GM18505 (cell line): ENCODE measurements at regions not wholly inside any gene's neighbourhood (a gene's known extent, or its start where the extent isn't known, plus 50 kb on each side); places are given as distances from the start of the nearest gene placed in this dataset.

ENCODE experiments used
- ATAC-seq: cut with Tn5 transposase; IDR thresholded peaks from one replicate; pipeline ENCODE4 v1.9.1; 2021; ENCODE audit not compliant: unreplicated experiment
- POLR2A ChIP-seq: IDR thresholded peaks from 4 replicates; pipeline ENCODE4 v1.6.1; 2011; ENCODE audit warnings: borderline replicate concordance; ENCODE audit not compliant: insufficient read depth, insufficient read length; ENCODE audit errors: extremely low read depth

GRCh38 chr1:82646888-82647287, 846.2 kb downstream of the ADGRL2 start:
- no peak for TF ChIP-seq POLR2A
- no peak for ATAC-seq

- ATAC-seq: no peak
Observed at GRCh38 chr1:82646336-82646735, 845.6 kb downstream of the ADGRL2 start.

GRCh38 chr1:82644186-82644915, 843.6 kb downstream of the ADGRL2 start:
- ATAC-seq: no peak
- TF ChIP-seq POLR2A: no peak

More at GRCh38 chr1:82646336-82646735, 845.6 kb downstream of the ADGRL2 start:
- TF ChIP-seq POLR2A: no peak

GRCh38 chr1:82640352-82640751, 839.6 kb downstream of the ADGRL2 start:
- no peak for TF ChIP-seq POLR2A
- no peak for ATAC-seq

GRCh38 chr1:82634266-82634665, 833.5 kb downstream of the ADGRL2 start:
- TF ChIP-seq POLR2A: no peak
- ATAC-seq: no peak

GRCh38 chr1:82632155-82632554, 831.4 kb downstream of the ADGRL2 start:
- no peak for ATAC-seq
- no peak for TF ChIP-seq POLR2A

- TF ChIP-seq POLR2A: no peak
- ATAC-seq: no peak
Observed at GRCh38 chr1:82628887-82629286, 828.2 kb downstream of the ADGRL2 start.

GRCh38 chr1:82625537-82625936, 824.8 kb downstream of the ADGRL2 start:
- ATAC-seq: no peak
- TF ChIP-seq POLR2A: no peak

- no peak for TF ChIP-seq POLR2A
- no peak for ATAC-seq
Observed at GRCh38 chr1:82621076-82621475, 820.3 kb downstream of the ADGRL2 start.

- ATAC-seq: no peak
- no peak for TF ChIP-seq POLR2A
Observed at GRCh38 chr1:82614090-82614489, 813.4 kb downstream of the ADGRL2 start.

GRCh38 chr1:82612986-82613385, 812.3 kb downstream of the ADGRL2 start:
- TF ChIP-seq POLR2A: no peak
- ATAC-seq: no peak

- ATAC-seq: no peak
- TF ChIP-seq POLR2A: no peak
Observed at GRCh38 chr1:82606546-82606945, 805.8 kb downstream of the ADGRL2 start.

GRCh38 chr1:82604524-82604923, 803.8 kb downstream of the ADGRL2 start:
- no peak for ATAC-seq
- no peak for TF ChIP-seq POLR2A

- no peak for ATAC-seq
- no peak for TF ChIP-seq POLR2A
Observed at GRCh38 chr1:82600314-82600713, 799.6 kb downstream of the ADGRL2 start.

- ATAC-seq: no peak
- no peak for TF ChIP-seq POLR2A
Observed at GRCh38 chr1:82598812-82599211, 798.1 kb downstream of the ADGRL2 start.

GRCh38 chr1:82598337-82598736, 797.6 kb downstream of the ADGRL2 start:
- ATAC-seq: no peak
- no peak for TF ChIP-seq POLR2A

GRCh38 chr1:82597649-82598048, 796.9 kb downstream of the ADGRL2 start:
- no peak for TF ChIP-seq POLR2A
- ATAC-seq: no peak
